ENCODE measurements at regions not wholly inside any gene's neighbourhood (a gene's known extent, or its start where the extent isn't known, plus 50 kb on each side); places are given as distances from the start of the nearest gene placed in this dataset.

GRCh38 chr4:137749466-137749865 is 217.2 kb upstream of the PCDH18 start:
- Histone ChIP-seq H3K27ac (ENCODE audit: low read depth, low read length) (no peak overlapping the region), H3K27me3 (ENCODE audit: control insufficient read depth, insufficient read depth, low read length) (no peaks in the 10 kb centered on the region), H3K9me3 (ENCODE audit: control insufficient read depth, insufficient read depth, low read length) (no peaks in the 10 kb centered on the region), H3K4me3 (ENCODE audit: low read depth, low read length) (no peak overlapping the region)
- ChIA-PET POLR2A (no interaction called here), CTCF (no interaction called here)
- TF ChIP-seq, protein P1, sequence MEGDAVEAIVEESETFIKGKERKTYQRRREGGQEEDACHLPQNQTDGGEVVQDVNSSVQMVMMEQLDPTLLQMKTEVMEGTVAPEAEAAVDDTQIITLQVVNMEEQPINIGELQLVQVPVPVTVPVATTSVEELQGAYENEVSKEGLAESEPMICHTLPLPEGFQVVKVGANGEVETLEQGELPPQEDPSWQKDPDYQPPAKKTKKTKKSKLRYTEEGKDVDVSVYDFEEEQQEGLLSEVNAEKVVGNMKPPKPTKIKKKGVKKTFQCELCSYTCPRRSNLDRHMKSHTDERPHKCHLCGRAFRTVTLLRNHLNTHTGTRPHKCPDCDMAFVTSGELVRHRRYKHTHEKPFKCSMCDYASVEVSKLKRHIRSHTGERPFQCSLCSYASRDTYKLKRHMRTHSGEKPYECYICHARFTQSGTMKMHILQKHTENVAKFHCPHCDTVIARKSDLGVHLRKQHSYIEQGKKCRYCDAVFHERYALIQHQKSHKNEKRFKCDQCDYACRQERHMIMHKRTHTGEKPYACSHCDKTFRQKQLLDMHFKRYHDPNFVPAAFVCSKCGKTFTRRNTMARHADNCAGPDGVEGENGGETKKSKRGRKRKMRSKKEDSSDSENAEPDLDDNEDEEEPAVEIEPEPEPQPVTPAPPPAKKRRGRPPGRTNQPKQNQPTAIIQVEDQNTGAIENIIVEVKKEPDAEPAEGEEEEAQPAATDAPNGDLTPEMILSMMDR (IDR thresholded peaks at IDR 0.05; ENCODE audit: low read depth, low read length) = no peak
- peak; percentile 11 for DNase-seq (ENCODE audit: low read depth, low spot score)

DNA sequence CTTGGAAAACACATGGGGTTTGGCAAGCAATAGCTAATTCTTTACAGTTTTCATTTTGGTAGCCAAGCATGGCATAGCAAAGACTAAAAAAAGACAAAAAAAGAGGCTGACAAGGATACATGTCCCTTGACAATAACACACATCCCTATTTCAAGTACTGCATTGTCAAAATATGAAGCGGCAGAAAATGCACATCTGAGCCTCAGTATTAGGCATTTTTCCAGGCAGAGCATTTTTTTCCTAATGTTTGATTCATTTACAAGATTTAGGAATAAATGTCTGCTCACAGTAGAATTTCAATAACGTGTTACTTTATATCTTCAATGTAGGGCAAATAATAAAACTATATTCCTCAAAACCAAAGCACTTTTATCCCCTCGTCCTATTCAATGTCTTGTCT is 216.3 kb upstream of the PCDH18 start:
- TF ChIP-seq, protein P1 (IDR thresholded peaks at IDR 0.05; ENCODE audit: low read depth, low read length) = no peak
- ChIA-PET CTCF (no interaction called here), POLR2A (no interaction called here)
- Histone ChIP-seq H3K9me3 (ENCODE audit: control insufficient read depth, insufficient read depth, low read length) (no peaks in the 10 kb centered on the region), H3K27me3 (ENCODE audit: control insufficient read depth, insufficient read depth, low read length) (no peaks in the 10 kb centered on the region), H3K4me3 (ENCODE audit: low read depth, low read length) (no peak overlapping the region), H3K27ac (ENCODE audit: low read depth, low read length) (no peak overlapping the region)
- no peak for DNase-seq (ENCODE audit: low read depth, low spot score)

DNA sequence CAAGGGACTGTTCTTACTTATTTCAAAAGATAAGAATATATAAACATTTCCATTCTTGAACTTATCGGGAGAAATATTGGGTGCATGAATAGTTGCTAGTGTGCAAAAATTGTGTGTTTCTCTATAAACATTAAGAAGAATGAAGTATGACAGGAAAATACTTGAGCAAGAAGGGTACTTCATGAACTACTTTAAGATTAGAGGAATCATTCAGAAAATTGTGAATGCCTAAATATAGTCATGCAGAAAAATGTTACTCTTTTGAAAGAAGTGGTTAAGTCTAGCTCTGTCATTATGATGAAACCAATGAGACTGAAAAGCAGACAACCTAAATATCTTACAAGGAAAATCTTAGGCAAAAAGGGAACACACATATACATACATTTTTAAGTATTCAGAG is 207.8 kb upstream of the PCDH18 start:
- POLR2A ChIA-PET = no interaction called here
- TF ChIP-seq, protein P1 (IDR thresholded peaks at IDR 0.05; ENCODE audit: low read depth, low read length) = no peak

GRCh38 chr4:137739391-137739790 is 207.1 kb upstream of the PCDH18 start:
- no peak for DNase-seq (ENCODE audit: low read depth, low spot score)
- no peak overlapping the region for H3K4me3 ChIP-seq (ENCODE audit: low read depth, low read length)
- ChIA-PET POLR2A (no interaction called here), CTCF (interaction anchor here (0.6 kb wide), 1 partner anchor 21 kb away, joined by 4 read pairs; no protein-coding TSS in a partner anchor)
- TF ChIP-seq, protein P1 (IDR thresholded peaks at IDR 0.05; ENCODE audit: low read depth, low read length) = no peak
- H3K27ac ChIP-seq (ENCODE audit: low read depth, low read length) = no peak overlapping the region
- no peaks in the 10 kb centered on the region for H3K9me3 ChIP-seq (ENCODE audit: control insufficient read depth, insufficient read depth, low read length)
- H3K27me3 ChIP-seq (ENCODE audit: control insufficient read depth, insufficient read depth, low read length) = no peaks in the 10 kb centered on the region

More for the DNA sequence above, 207.8 kb upstream of the PCDH18 start:
- DNase-seq (ENCODE audit: low read depth, low spot score) = no peak
- CTCF ChIA-PET = interaction anchor here (0.6 kb wide), 1 partner anchor 22 kb away, joined by 4 read pairs; no protein-coding TSS in a partner anchor
- Histone ChIP-seq H3K9me3 (ENCODE audit: control insufficient read depth, insufficient read depth, low read length) (no peaks in the 10 kb centered on the region), H3K27me3 (ENCODE audit: control insufficient read depth, insufficient read depth, low read length) (no peaks in the 10 kb centered on the region), H3K4me3 (ENCODE audit: low read depth, low read length) (no peak overlapping the region), H3K27ac (ENCODE audit: low read depth, low read length) (no peak overlapping the region)

DNA sequence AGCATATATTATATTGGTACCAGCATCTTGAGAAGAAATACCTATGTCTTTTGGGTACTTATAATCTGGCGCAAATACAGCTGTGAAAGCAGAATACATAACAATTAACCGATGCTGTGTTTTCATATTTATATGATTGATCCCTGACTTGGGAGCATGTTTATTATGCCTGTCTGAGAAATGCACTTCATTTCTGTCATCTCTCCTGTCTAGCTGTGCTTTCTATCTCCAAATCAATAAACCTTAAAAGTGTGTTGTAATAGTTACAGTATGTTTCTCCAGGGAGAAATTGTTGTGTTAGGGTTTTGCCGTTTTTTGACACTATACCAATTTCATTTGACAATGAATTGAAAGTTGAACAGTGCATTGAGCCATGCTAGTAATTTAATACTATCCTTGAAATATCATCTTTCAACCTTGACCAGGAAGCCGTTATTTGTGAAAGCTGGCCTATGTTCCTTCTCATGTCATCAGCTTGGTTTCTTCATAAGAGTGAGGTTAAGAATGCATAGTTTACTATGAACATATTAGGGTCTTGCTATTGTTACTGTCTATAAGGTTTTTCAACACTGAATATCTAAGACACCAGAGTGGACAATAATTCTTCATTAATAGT is 206.2 kb upstream of the PCDH18 start:
- no peak overlapping the region for H3K4me3 ChIP-seq (ENCODE audit: low read depth, low read length)
- no peak overlapping the region for H3K27ac ChIP-seq (ENCODE audit: low read depth, low read length)
- TF ChIP-seq, protein P1 (IDR thresholded peaks at IDR 0.05; ENCODE audit: low read depth, low read length) = no peak
- H3K27me3 ChIP-seq (ENCODE audit: control insufficient read depth, insufficient read depth, low read length) = no peaks in the 10 kb centered on the region
- ChIA-PET CTCF (no interaction called here), POLR2A (no interaction called here)
- DNase-seq (ENCODE audit: low read depth, low spot score) = no peak
- peaks cover 4% of the 10 kb centered on the region; the same call in 1 of the 2 replicates for H3K9me3 ChIP-seq (ENCODE audit: control insufficient read depth, insufficient read depth, low read length)
